Astrocyte of the cerebellum (primary cell): ENCODE measurements at regions not wholly inside any gene's neighbourhood (a gene's known extent, or its start where the extent isn't known, plus 50 kb on each side); places are given as distances from the start of the nearest gene placed in this dataset.

Experiments
- DNase-seq: peaks from one replicate; pipeline ENCODE4 v3.0.0-alpha.2; 2011; ENCODE audit warnings: low read depth
- H3K4me3 ChIP-seq: 2 replicates; pipeline ENCODE4 v1.5.1; 2011; ENCODE audit warnings: mild to moderate bottlenecking, low read depth, low read length, moderate library complexity
- in situ Hi-C: cut with HindIII; loops from 2 replicates; pipeline ENCODE4 v1.10.0; 2017; ENCODE audit warnings: low sequenced_read_pairs
- TF ChIP-seq, protein P1 (sequence below): IDR thresholded peaks from 2 replicates; pipeline ENCODE4 v1.5.1; 2012; ENCODE audit warnings: low read length, low read depth, moderate library complexity, mild to moderate bottlenecking; ENCODE audit errors: missing control alignments

DNA sequence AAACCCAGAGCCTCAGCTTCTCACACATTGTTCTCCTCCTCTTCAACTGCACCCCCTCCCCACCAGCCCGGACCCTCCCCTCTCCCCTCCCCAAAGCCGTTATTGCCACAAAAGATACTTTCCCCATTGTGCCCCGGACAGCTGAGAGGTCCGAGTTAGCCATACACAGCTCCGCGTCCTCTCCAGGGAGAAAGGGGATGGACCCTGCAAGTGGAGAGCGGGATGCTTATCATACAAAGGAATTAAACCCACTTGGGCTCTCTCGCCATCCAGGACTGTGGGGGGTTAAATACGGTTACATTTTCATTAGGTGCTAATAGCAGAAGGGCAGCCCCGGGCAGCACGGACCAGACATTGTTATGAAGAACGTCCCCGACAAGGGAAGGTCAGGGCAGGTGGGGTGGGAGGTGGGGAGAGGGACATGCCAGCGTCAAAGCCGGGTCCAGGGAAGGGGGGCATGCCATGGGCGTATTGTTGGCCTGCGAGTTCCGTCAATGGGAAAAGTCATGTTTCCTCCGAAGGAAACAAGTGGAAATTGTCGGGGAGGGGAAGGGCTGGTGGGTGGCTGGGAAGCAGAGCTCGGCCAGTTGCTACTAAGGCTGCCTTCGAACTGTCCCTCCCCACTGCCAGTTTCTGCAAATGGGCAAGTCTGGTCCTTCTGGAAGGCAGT, 99.1 kb downstream of the SOX9 start:
- TF ChIP-seq, protein P1, sequence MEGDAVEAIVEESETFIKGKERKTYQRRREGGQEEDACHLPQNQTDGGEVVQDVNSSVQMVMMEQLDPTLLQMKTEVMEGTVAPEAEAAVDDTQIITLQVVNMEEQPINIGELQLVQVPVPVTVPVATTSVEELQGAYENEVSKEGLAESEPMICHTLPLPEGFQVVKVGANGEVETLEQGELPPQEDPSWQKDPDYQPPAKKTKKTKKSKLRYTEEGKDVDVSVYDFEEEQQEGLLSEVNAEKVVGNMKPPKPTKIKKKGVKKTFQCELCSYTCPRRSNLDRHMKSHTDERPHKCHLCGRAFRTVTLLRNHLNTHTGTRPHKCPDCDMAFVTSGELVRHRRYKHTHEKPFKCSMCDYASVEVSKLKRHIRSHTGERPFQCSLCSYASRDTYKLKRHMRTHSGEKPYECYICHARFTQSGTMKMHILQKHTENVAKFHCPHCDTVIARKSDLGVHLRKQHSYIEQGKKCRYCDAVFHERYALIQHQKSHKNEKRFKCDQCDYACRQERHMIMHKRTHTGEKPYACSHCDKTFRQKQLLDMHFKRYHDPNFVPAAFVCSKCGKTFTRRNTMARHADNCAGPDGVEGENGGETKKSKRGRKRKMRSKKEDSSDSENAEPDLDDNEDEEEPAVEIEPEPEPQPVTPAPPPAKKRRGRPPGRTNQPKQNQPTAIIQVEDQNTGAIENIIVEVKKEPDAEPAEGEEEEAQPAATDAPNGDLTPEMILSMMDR = no peak
- DNase-seq = no peak
- in situ Hi-C loops = no loop called here
- peak overlapping the region; percentile 28 for H3K4me3 ChIP-seq

DNA sequence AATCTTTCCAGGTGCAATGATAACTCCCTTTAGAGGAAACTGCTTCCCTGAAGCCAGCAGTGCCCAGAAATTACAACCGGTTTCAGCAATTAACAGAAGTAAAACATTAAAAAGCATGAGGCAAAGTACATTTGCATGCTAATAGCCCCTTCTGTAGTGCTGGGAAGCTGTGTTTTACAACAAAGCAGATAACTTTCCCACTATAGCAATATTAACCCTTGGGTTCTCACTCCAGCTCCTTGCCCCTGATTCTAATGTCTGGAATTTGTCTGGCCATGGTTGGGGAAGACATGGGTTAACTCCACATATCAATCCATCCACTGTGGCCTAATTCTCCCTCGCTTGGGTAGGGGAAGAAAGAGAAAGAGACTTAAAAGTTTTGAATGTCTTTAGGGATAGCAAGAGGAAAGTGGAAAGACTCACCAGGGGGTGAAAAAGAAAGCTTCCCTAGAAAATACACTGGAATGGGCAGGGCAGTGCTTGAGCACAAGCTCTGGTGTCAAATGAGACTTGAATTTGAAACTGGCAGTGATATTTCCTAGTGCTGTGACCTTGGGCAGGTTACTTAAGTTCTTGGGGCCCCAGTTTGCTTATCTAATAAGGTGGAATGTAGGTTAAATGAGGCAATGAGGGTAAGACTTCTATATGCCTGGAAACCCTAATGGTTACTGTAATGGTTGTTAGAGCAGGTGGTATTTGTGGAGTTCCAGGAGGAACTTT, 102.0 kb downstream of the SOX9 start:
- no peak for DNase-seq
- in situ Hi-C loops = no loop called here
- TF ChIP-seq, protein P1 = no peak
- H3K4me3 ChIP-seq = no peak overlapping the region

DNA sequence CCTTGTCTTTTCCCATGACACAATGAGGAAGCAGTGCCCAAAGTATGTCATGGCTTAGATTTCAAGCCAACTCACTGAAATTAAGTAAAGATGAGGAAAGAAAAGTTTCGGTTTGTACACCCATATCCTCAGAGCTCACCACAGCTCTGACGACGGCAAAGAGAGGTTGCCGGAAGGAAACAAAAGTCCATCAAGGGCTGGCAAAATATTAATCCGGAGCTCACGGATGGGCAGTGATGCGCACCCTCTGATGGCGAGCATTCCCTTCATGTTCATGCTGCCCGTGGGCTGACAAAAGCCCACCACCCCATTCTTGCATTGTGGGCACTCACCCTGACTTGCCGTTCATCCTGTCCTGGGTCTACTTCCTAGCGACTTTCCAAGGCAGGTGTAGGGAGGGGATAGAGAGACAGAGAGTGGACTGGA, 103.1 kb downstream of the SOX9 start:
- no peak overlapping the region for H3K4me3 ChIP-seq
- no peak for DNase-seq
- TF ChIP-seq, protein P1 = no peak
- in situ Hi-C loops = no loop called here

DNA sequence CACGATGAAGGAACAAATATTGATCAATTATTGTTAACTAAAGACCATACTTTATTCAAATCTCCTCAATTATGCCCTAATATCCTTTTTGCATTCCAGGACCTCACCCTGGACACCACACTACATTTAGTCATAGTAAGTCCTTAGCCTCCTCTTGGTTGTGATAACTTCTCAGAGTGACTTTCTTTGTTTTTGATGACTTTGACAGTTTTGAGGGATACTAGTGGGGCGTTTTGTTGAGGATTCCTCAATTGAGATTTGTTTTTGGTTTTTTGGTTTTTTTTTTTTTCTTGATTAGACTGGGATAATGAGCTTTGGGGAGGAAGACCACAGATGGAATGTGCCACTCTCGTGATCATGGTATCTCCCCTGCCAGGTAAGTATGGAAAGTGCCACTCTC, 105.5 kb downstream of the SOX9 start:
- TF ChIP-seq, protein P1 = no peak
- in situ Hi-C loops = no loop called here
- H3K4me3 ChIP-seq = no peak overlapping the region
- DNase-seq = no peak

DNA sequence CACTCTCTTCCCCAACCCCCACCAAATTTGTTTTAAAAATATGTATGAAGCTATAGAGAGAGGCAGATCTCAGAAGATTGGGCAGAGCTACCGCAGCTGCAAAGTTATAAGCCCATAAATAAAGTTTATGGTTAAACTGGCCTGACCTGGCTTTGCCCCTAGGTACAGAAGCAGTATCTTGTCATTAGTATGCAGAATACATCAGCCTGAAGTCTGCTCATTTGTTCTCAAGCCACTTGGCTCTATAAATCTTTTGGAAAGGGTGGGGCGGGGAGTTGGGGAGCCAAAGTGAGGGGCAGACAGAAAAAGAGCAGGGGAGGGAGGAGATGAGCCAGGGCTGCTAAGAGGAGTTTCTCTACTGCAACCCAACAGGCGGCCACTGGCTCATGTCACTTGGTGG, 113.2 kb downstream of the SOX9 start:
- TF ChIP-seq, protein P1 = no peak
- no peak overlapping the region for H3K4me3 ChIP-seq
- in situ Hi-C loops = no loop called here
- no peak for DNase-seq

DNA sequence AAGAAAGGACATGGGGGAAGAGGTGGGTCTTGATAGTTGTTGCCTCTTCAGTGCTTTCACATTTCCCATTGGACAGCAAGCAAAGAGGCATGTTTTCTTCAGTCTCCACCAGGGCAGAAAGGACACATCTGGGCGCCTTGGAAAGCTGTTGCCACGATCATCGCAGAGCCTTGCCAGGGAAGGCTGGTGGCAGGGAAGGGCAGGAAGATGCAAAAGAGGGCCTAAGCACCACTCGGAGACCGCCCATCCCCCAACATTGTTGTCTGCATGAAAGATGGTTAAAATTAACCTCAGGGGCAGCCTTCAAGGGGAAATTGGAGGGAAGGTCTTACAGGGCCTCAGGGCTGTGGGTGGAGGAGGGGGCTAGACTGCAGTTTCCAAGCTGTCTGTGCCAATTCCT, 114.2 kb downstream of the SOX9 start:
- no peak overlapping the region for H3K4me3 ChIP-seq
- TF ChIP-seq, protein P1 = no peak
- in situ Hi-C loops = no loop called here
- DNase-seq = no peak
